ENCODE measurements at regions not wholly inside any gene's neighbourhood (a gene's known extent, or its start where the extent isn't known, plus 50 kb on each side); places are given as distances from the start of the nearest gene placed in this dataset.

- DNase-seq (ENCODE audit: low read depth in 1 of 2, low spot score in 1 of 2) (no peak), ATAC-seq (no peak), FAIRE-seq (no peak)
- ChIA-PET POLR2A (no interaction called here), CTCF (no interaction called here)
- no peaks in the 10 kb centered on the region; the same call in 2 of the 3 replicates for H3K9me3 ChIP-seq
- no peaks in the 10 kb centered on the region for H3K4me1 ChIP-seq
- no peak overlapping the region for H3K4me3 ChIP-seq
- 8% methylated on average over 7 of the region's 7 CpGs for WGBS (ENCODE audit: missing lambda C conversion rate)
- TF ChIP-seq CTCF (IDR thresholded peaks at IDR 0.05) = no peak
- no peak for TF ChIP-seq ESRRA (IDR thresholded peaks at IDR 0.05; ENCODE audit: borderline replicate concordance, low read length)
- no peak overlapping the region for H3K27ac ChIP-seq
- H3K4me2 ChIP-seq = no peak overlapping the region
Measured at GRCh38 chr10:130455791-130456190, 319.6 kb downstream of the GLRX3 start.

- DNase-seq (ENCODE audit: low read depth in 1 of 2, low spot score in 1 of 2) = no peak
- no peak for ATAC-seq
- no peak for TF ChIP-seq JUN (IDR thresholded peaks at IDR 0.05)
- TF ChIP-seq, protein P1, sequence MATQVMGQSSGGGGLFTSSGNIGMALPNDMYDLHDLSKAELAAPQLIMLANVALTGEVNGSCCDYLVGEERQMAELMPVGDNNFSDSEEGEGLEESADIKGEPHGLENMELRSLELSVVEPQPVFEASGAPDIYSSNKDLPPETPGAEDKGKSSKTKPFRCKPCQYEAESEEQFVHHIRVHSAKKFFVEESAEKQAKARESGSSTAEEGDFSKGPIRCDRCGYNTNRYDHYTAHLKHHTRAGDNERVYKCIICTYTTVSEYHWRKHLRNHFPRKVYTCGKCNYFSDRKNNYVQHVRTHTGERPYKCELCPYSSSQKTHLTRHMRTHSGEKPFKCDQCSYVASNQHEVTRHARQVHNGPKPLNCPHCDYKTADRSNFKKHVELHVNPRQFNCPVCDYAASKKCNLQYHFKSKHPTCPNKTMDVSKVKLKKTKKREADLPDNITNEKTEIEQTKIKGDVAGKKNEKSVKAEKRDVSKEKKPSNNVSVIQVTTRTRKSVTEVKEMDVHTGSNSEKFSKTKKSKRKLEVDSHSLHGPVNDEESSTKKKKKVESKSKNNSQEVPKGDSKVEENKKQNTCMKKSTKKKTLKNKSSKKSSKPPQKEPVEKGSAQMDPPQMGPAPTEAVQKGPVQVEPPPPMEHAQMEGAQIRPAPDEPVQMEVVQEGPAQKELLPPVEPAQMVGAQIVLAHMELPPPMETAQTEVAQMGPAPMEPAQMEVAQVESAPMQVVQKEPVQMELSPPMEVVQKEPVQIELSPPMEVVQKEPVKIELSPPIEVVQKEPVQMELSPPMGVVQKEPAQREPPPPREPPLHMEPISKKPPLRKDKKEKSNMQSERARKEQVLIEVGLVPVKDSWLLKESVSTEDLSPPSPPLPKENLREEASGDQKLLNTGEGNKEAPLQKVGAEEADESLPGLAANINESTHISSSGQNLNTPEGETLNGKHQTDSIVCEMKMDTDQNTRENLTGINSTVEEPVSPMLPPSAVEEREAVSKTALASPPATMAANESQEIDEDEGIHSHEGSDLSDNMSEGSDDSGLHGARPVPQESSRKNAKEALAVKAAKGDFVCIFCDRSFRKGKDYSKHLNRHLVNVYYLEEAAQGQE (IDR thresholded peaks at IDR 0.05) = no peak
- no peak for TF ChIP-seq NFE2L2 (conservative IDR thresholded peaks at IDR 0.05; ENCODE audit: low read length)
- TF ChIP-seq HDAC2 (IDR thresholded peaks at IDR 0.05) = no peak
- TF ChIP-seq POLR2A (IDR thresholded peaks at IDR 0.05; ENCODE audit: low read length) = no peak
- TF ChIP-seq BCL3 (IDR thresholded peaks at IDR 0.05) = no peak
- TF ChIP-seq ZFP36 (IDR thresholded peaks at IDR 0.05; ENCODE audit: borderline replicate concordance, partially characterized antibody) = no peak
- no peak for TF ChIP-seq RAD21 (conservative IDR thresholded peaks at IDR 0.05 in 1 of 2, IDR thresholded peaks at IDR 0.05 in 1 of 2)
- no peak for TF ChIP-seq RARB (CRISPR knock-in tag; IDR thresholded peaks at IDR 0.05)
- FAIRE-seq = no peak
- ChIA-PET CTCF (interaction anchor here (0.5 kb wide), 1 partner anchor 796 kb away, joined by 3 read pairs; no protein-coding TSS in a partner anchor), POLR2A (no interaction called here)
- Histone ChIP-seq H3K4me2 (no peak overlapping the region), H3K9me3 (no peaks in the 10 kb centered on the region; the same call in 2 of the 3 replicates), H3K27ac (no peak overlapping the region), H3K4me3 (no peak overlapping the region), H3K4me1 (no peaks in the 10 kb centered on the region)
- WGBS (ENCODE audit: missing lambda C conversion rate) = under 1% methylated on average over 6 of the region's 6 CpGs
Measured at GRCh38 chr10:130456616-130457015, 320.4 kb downstream of the GLRX3 start.

DNA sequence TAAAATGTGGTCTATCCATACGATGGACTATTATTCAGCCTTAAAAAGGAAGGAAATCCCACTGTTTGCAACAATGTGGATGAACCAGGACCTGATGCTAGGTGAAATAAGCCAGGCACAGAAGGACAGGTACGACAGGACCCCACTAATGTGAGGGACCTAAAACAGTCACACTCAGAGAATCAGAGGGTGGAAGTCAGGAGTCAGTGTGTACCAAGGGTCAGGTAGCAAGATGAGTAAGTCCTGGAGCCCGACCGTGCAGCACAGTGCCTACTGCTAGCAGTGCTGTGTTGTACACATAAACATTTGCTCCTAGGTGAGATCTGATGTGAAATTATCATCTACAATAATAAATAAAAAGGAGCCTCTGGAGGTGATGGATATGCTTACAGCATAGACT, 322.3 kb downstream of the GLRX3 start:
- no peak for FAIRE-seq
- ATAC-seq = no peak
- H3K9me3 ChIP-seq = no peaks in the 10 kb centered on the region; the same call in 2 of the 3 replicates
- 3% methylated on average over 4 of the region's 4 CpGs for WGBS (ENCODE audit: missing lambda C conversion rate)
- DNase-seq (ENCODE audit: low read depth in 1 of 2, low spot score in 1 of 2) = no peak
- CTCF ChIA-PET = no interaction called here
- H3K27ac ChIP-seq = no peak overlapping the region
- H3K4me1 ChIP-seq = no peaks in the 10 kb centered on the region
- TF ChIP-seq ATOH8 (CRISPR knock-in tag; IDR thresholded peaks at IDR 0.05; ENCODE audit: low read depth) (no peak), FOSB (CRISPR knock-in tag; IDR thresholded peaks at IDR 0.05) (no peak), KDM1A (IDR thresholded peaks at IDR 0.05; ENCODE audit: low read depth) (no peak), PBX3 (IDR thresholded peaks at IDR 0.05) (no peak), BHLHE40 (IDR thresholded peaks at IDR 0.05; ENCODE audit: low read depth, low read length) (no peak), CHD4 (IDR thresholded peaks at IDR 0.05; ENCODE audit: borderline replicate concordance) (no peak), CHD2 (IDR thresholded peaks at IDR 0.05; ENCODE audit: low read length, partially characterized antibody) (no peak), HOXB5 (CRISPR knock-in tag; IDR thresholded peaks at IDR 0.05) (no peak), TFCP2L1 (CRISPR knock-in tag; IDR thresholded peaks at IDR 0.05) (no peak), BCL3 (IDR thresholded peaks at IDR 0.05) (no peak), KDM5A (IDR thresholded peaks at IDR 0.05) (no peak), RCOR1 (IDR thresholded peaks at IDR 0.05; ENCODE audit: low read depth, low read length) (no peak), EHF (CRISPR knock-in tag; IDR thresholded peaks at IDR 0.05) (no peak)
- POLR2A ChIA-PET = no interaction called here
- no peak overlapping the region for H3K4me3 ChIP-seq
- no peak overlapping the region for H3K4me2 ChIP-seq

All from A549 (cell line).